Sigmoid colon (tissue), 6 donors: ENCODE measurements at regions not wholly inside any gene's neighbourhood (a gene's known extent, or its start where the extent isn't known, plus 50 kb on each side); places are given as distances from the start of the nearest gene placed in this dataset.

Experiments
- DNase-seq: peaks from one replicate; pipeline ENCODE4 v3.0.0-alpha.2; 2019
- H3K27ac ChIP-seq, 4 donors: fragments of 200-600 bp; sonication (generic); one replicate each; pipeline ENCODE4 v1.5.1; 2016 to 2019; ENCODE audit warnings: mild to moderate bottlenecking in 1 of 4
- H3K27me3 ChIP-seq, 3 donors: fragments of 200-600 bp; sonication (generic); one replicate each; pipeline ENCODE4 v1.5.1; 2019; ENCODE audit warnings: mild to moderate bottlenecking in 1 of 3
- H3K36me3 ChIP-seq, 4 donors: fragments of 200-600 bp; sonication (generic); one replicate each; pipeline ENCODE4 v1.5.1; 2016 to 2019
- H3K4me1 ChIP-seq, 4 donors: fragments of 200-600 bp; sonication (generic); one replicate each; pipeline ENCODE4 v1.5.1; 2017 to 2019
- H3K4me3 ChIP-seq, 4 donors: fragments of 200-600 bp; sonication (generic); one replicate each; pipeline ENCODE4 v1.5.1; 2017 to 2019; ENCODE audit warnings: mild to moderate bottlenecking in 2 of 4, moderate library complexity in 1 of 4
- H3K9me3 ChIP-seq, 4 donors: fragments of 200-600 bp in 3 of 4; sonication (generic) in 3 of 4; one replicate each; pipeline versions ENCODE4 v1.5.1 to v1.6.1; 2013 to 2019
- EP300 ChIP-seq, 4 donors: sonication (generic); formaldehyde crosslinking; IDR thresholded peaks; one replicate each; pipeline ENCODE4 v1.6.1; 2017; ENCODE audit warnings: antibody characterized with exemption in 4 of 4
- POLR2A ChIP-seq, 2 donors: fragments of 450-650 bp; IDR thresholded peaks; one replicate each; pipeline ENCODE4 v1.6.1; 2016; ENCODE audit warnings: antibody characterized with exemption in 2 of 2, mild to moderate bottlenecking in 2 of 2, moderate library complexity in 2 of 2
- POLR2AphosphoS5 ChIP-seq, 4 donors: sonication (generic); formaldehyde crosslinking; IDR thresholded peaks; one replicate each; pipeline ENCODE4 v1.6.1; 2017; ENCODE audit warnings: antibody characterized with exemption in 4 of 4
- WGBS, 2 donors: extraction: QIAGEN DNeasy Blood & Tissue Kit; methylation state at CpG; one replicate each; pipeline ENCODE4 v1.1.7; 2013; 5-methylcytosine and 5-hydroxymethylcytosine counted together
- intact Hi-C: fragments of 100-400 bp; cut with DNase I; formaldehyde crosslinking; loops from one replicate; pipeline ENCODE4 v1.15.1; 2023
- TF ChIP-seq, protein P1 (sequence below), 4 experiments: fragments of 450-650 bp in 3 of 4; fragments of 200-600 bp in 1 of 4; IDR thresholded peaks; one replicate each; pipeline ENCODE4 v1.5.1; 2016 to 2019; ENCODE audit warnings: antibody characterized with exemption in 4 of 4, mild to moderate bottlenecking in 3 of 4, moderate library complexity in 2 of 4
- donor health status: healthy with polysubstance abuse.
- donor health status: healthy.

DNA sequence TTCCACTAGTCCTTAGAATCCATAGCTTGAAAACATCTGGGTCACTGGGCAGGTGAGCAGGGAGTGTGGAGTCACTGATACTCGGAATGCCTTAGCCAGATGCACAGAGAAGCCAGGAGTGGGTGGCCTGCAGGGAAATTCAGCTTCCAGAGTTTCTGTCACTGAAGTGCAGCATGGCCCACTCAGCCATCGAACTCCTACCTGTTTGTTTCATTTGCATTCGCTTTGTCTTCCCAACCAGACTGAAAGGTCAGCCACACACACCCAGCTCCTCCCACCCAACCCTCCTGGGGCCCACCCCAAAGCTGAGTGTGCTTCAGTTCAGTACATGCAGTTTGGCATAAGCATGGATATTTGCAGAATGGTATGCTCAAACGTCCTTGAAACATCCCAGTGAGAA lies 124.5 kb upstream of the ATP10A start:
- no peaks in the 10 kb centered on the region for H3K9me3 ChIP-seq
- no peak for DNase-seq
- no peak for TF ChIP-seq EP300 (IDR thresholded peaks at IDR 0.05)
- TF ChIP-seq, protein P1, sequence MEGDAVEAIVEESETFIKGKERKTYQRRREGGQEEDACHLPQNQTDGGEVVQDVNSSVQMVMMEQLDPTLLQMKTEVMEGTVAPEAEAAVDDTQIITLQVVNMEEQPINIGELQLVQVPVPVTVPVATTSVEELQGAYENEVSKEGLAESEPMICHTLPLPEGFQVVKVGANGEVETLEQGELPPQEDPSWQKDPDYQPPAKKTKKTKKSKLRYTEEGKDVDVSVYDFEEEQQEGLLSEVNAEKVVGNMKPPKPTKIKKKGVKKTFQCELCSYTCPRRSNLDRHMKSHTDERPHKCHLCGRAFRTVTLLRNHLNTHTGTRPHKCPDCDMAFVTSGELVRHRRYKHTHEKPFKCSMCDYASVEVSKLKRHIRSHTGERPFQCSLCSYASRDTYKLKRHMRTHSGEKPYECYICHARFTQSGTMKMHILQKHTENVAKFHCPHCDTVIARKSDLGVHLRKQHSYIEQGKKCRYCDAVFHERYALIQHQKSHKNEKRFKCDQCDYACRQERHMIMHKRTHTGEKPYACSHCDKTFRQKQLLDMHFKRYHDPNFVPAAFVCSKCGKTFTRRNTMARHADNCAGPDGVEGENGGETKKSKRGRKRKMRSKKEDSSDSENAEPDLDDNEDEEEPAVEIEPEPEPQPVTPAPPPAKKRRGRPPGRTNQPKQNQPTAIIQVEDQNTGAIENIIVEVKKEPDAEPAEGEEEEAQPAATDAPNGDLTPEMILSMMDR (IDR thresholded peaks at IDR 0.05): no peak
- no peak for TF ChIP-seq POLR2AphosphoS5 (IDR thresholded peaks at IDR 0.05)
- TF ChIP-seq POLR2A (IDR thresholded peaks at IDR 0.05): no peak
- intact Hi-C loops: no loop called here
- 52 to 56% methylated on average over 4 of the region's 4 CpGs for WGBS, 2 donors
- H3K27me3 ChIP-seq: no peaks in the 10 kb centered on the region
- no peak overlapping the region for H3K27ac ChIP-seq
- no peaks in the 10 kb centered on the region for H3K36me3 ChIP-seq
- H3K4me1 ChIP-seq: no peaks in the 10 kb centered on the region
- no peak overlapping the region for H3K4me3 ChIP-seq

DNA sequence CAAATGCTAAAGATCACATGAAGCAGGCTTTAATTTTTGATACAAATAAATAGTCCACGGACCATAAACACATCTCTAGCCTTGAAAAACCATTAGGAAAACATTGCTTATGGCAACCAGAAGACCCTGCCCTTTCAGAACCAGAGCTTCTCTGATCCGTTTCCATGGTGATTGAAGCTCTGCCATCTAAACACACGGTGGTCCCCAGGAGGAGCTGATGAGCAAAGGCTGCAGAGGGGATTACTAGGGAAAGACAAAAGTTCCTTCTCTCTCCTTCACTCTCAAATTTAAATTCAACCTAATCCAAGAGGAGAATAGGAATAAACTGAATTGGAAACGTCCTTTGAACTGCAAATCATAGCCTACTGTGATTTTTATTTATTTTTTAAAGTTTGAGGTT lies 122.0 kb upstream of the ATP10A start:
- no peak for DNase-seq
- Histone ChIP-seq H3K9me3 (no peaks in the 10 kb centered on the region), H3K4me3 (no peak overlapping the region), H3K27ac (no peak overlapping the region), H3K4me1 (no peaks in the 10 kb centered on the region), H3K27me3 (no peaks in the 10 kb centered on the region), H3K36me3 (no peaks in the 10 kb centered on the region)
- no peak for TF ChIP-seq POLR2A (IDR thresholded peaks at IDR 0.05)
- TF ChIP-seq, protein P1 (IDR thresholded peaks at IDR 0.05): no peak
- TF ChIP-seq POLR2AphosphoS5 (IDR thresholded peaks at IDR 0.05): no peak
- TF ChIP-seq EP300 (IDR thresholded peaks at IDR 0.05): no peak
- WGBS, 2 donors: 21 to 29% methylated on average over 4 of the region's 4 CpGs
- intact Hi-C loops: no loop called here

DNA sequence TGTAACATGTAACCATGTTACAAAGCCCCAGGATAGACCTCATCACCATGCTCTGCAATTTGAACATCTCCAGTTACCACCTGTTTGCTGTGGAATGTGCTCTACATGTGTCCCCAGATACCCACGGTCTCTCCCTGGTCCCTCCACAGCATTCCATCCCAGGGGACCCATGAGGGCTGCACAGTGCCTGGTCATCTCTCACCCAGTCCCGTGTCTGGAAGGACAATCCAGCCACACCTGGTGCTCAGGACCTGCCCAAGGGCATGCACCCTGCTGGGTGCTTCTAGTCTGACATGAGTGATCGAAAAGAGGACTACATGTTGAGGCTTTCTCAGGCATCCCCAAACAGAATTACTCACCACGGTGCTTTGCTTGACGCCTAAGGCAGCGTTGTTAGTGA lies 119.6 kb upstream of the ATP10A start:
- DNase-seq: no peak
- 65 to 81% methylated on average over 6 of the region's 6 CpGs for WGBS, 2 donors
- intact Hi-C loops: no loop called here

DNA sequence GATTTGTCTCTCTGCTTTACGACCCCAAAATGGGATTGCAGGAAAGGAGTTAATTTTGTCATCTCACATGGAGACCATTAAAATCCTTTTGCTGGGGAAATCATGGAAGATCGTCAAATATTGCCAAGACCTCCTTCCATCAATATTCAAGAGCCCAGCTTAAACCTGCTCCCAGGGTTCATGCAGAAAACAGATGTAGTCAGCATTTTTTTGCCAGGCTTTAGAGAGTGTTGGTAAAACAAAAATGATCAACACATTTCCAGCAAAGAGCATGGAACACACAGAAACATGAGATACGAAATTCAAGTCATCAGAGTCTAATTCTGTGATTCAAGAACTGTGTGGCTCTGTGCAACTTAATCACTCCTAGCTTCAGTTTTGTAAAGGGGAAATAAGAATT lies 118.0 kb upstream of the ATP10A start:
- Histone ChIP-seq H3K9me3 (no peaks in the 10 kb centered on the region), H3K4me3 (no peak overlapping the region), H3K4me1 (no peaks in the 10 kb centered on the region), H3K27ac (no peak overlapping the region), H3K27me3 (no peaks in the 10 kb centered on the region), H3K36me3 (no peaks in the 10 kb centered on the region)
- WGBS, 2 donors: 69 to 78% methylated on average over 3 of the region's 3 CpGs
- DNase-seq: no peak
- TF ChIP-seq POLR2A (IDR thresholded peaks at IDR 0.05) (no peak), POLR2AphosphoS5 (IDR thresholded peaks at IDR 0.05) (no peak), EP300 (IDR thresholded peaks at IDR 0.05) (no peak)
- TF ChIP-seq, protein P1 (IDR thresholded peaks at IDR 0.05): no peak
- intact Hi-C loops: no loop called here

More for the DNA sequence above, 119.6 kb upstream of the ATP10A start:
- no peaks in the 10 kb centered on the region for H3K4me1 ChIP-seq
- TF ChIP-seq POLR2A (IDR thresholded peaks at IDR 0.05): no peak
- TF ChIP-seq POLR2AphosphoS5 (IDR thresholded peaks at IDR 0.05): no peak
- TF ChIP-seq EP300 (IDR thresholded peaks at IDR 0.05): no peak
- TF ChIP-seq, protein P1 (IDR thresholded peaks at IDR 0.05): no peak
- no peaks in the 10 kb centered on the region for H3K9me3 ChIP-seq
- H3K27me3 ChIP-seq: no peaks in the 10 kb centered on the region
- H3K36me3 ChIP-seq: no peaks in the 10 kb centered on the region
- no peak overlapping the region for H3K27ac ChIP-seq
- no peak overlapping the region for H3K4me3 ChIP-seq

DNA sequence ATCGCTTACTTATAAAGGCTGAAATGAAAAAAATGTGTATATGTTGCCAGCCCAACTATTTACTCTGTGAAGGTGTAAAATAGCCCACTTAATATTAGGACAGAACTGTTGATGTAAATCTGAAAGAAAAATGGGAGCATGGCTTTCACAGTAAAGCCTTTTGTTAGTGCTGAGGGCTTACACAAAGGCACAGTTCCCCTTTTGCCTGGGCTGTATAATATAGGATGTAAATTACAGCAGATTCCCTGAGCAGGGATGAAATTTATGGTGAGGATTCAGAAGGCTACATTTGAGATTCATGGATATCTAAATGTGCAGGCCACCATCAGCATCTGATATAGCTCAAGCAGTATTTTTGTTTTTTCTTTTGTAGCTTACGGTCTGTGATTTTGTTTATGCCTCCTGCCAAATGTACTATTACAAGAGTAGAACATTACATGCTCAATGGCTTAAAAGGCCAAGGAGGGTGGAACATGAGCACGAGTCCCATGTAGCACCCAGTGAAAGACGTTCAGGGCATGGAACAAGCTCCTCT lies 109.1 kb upstream of the ATP10A start:
- H3K9me3 ChIP-seq: no peaks in the 10 kb centered on the region
- intact Hi-C loops: no loop called here
- no peak for DNase-seq
- H3K4me3 ChIP-seq: no peak overlapping the region
- no peaks in the 10 kb centered on the region for H3K27me3 ChIP-seq
- H3K27ac ChIP-seq: peak overlapping the region in 2 of 4 donors; percentile 43 to 71
- no peaks in the 10 kb centered on the region for H3K36me3 ChIP-seq
- H3K4me1 ChIP-seq: peaks cover 0 to 38% (median 22%) of the 10 kb centered on the region in 4 donors
- 72 to 74% methylated on average over 4 of the region's 4 CpGs for WGBS, 2 donors
- TF ChIP-seq EP300 (IDR thresholded peaks at IDR 0.05): no peak
- TF ChIP-seq, protein P1 (IDR thresholded peaks at IDR 0.05): no peak
- no peak for TF ChIP-seq POLR2AphosphoS5 (IDR thresholded peaks at IDR 0.05)
- no peak for TF ChIP-seq POLR2A (IDR thresholded peaks at IDR 0.05)
